Effector memory CD4-positive, alpha-beta T cell (primary cell): ENCODE measurements at regions not wholly inside any gene's neighbourhood (a gene's known extent, or its start where the extent isn't known, plus 50 kb on each side); places are given as distances from the start of the nearest gene placed in this dataset.

ENCODE experiments used
- DNase-seq, 3 donors: peaks; one replicate each; pipeline ENCODE4 v3.0.0-alpha.2; 2020
- H3K27ac ChIP-seq: 2 replicates; pipeline ENCODE4 v1.7.0; 2013; ENCODE audit warnings: mild to moderate bottlenecking, low read length, moderate library complexity; ENCODE audit not compliant: insufficient read depth, poor library complexity, severe bottlenecking
- H3K27me3 ChIP-seq: replicated peaks from 2 replicates; pipeline ENCODE4 v1.7.0; 2013; ENCODE audit warnings: mild to moderate bottlenecking, low read length; ENCODE audit not compliant: insufficient read depth, control insufficient read depth, poor library complexity, severe bottlenecking
- H3K36me3 ChIP-seq: 2 replicates; pipeline ENCODE4 v1.7.0; 2013; ENCODE audit warnings: mild to moderate bottlenecking, low read length, moderate library complexity; ENCODE audit not compliant: control insufficient read depth, insufficient read depth
- H3K4me1 ChIP-seq: 2 replicates; pipeline ENCODE4 v1.7.0; 2013; ENCODE audit warnings: low read length, mild to moderate bottlenecking; ENCODE audit not compliant: control insufficient read depth, insufficient read depth, poor library complexity, severe bottlenecking
- H3K4me3 ChIP-seq: 2 replicates; pipeline ENCODE4 v1.7.0; 2013; ENCODE audit warnings: low read length, low read depth, mild to moderate bottlenecking; ENCODE audit not compliant: insufficient read depth, poor library complexity, severe bottlenecking
- H3K9me3 ChIP-seq: 2 replicates; pipeline ENCODE4 v1.7.0; 2013; ENCODE audit warnings: mild to moderate bottlenecking, low read length, moderate library complexity; ENCODE audit not compliant: control insufficient read depth

DNA sequence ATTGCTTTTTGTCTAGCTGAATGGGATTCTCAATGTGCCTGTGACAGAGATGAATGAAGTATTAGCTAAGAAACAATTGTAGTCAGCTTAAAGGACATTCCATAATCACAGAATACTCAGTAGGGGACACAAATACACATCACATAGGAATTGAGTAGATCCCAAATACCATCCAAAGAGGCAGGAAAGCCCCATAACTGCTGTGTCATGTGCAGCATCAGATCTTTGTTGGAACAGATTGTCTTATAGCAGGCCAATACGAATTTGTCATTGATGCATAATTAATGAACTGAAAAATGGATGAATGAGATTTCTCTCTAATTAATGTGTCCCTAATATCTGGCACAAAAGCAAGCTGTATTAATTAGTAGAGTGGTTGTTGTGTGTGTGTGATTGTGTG, 82.3 kb upstream of the S1PR1 start:
- Histone ChIP-seq H3K9me3 (no peaks in the 10 kb centered on the region), H3K36me3 (no peaks in the 10 kb centered on the region), H3K27me3 (no peaks in the 10 kb centered on the region), H3K4me3 (no peak overlapping the region), H3K4me1 (no peaks in the 10 kb centered on the region), H3K27ac (no peak overlapping the region)
- DNase-seq = no peak

- Histone ChIP-seq H3K27me3 (no peaks in the 10 kb centered on the region), H3K36me3 (no peaks in the 10 kb centered on the region), H3K4me3 (no peak overlapping the region), H3K9me3 (no peaks in the 10 kb centered on the region), H3K27ac (no peak overlapping the region), H3K4me1 (no peaks in the 10 kb centered on the region)
- DNase-seq = no peak
Observed at GRCh38 chr1:101153692-101154091, 83.1 kb upstream of the S1PR1 start.

GRCh38 chr1:101152633-101153032, 84.2 kb upstream of the S1PR1 start:
- Histone ChIP-seq H3K9me3 (no peaks in the 10 kb centered on the region), H3K36me3 (no peaks in the 10 kb centered on the region), H3K4me3 (no peak overlapping the region), H3K27ac (no peak overlapping the region), H3K4me1 (no peaks in the 10 kb centered on the region), H3K27me3 (no peaks in the 10 kb centered on the region)
- no peak for DNase-seq

GRCh38 chr1:101151286-101151685, 85.5 kb upstream of the S1PR1 start:
- Histone ChIP-seq H3K36me3 (no peaks in the 10 kb centered on the region), H3K27me3 (no peaks in the 10 kb centered on the region), H3K4me3 (no peak overlapping the region), H3K9me3 (no peaks in the 10 kb centered on the region), H3K27ac (no peak overlapping the region), H3K4me1 (no peaks in the 10 kb centered on the region)
- no peak for DNase-seq

DNA sequence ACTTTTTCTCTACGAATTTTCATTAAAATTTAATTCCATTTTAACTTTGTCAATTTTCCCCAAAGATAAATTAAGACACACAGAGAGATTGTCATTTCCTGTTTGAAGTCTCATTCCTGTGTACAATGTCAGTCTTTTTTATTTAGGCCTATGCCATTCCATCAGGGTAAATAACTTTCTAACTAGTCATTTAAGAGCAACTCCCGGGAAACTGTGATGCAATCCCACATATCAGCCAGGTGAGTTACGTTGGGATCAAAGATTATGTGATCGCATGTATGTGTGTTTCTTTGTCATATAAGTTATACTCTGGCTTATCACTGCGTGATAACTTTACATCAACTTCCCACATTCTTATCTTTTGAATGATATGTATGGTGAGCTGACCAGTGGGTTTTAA, 86.1 kb upstream of the S1PR1 start:
- H3K4me3 ChIP-seq = no peak overlapping the region
- no peaks in the 10 kb centered on the region for H3K36me3 ChIP-seq
- H3K9me3 ChIP-seq = no peaks in the 10 kb centered on the region
- no peaks in the 10 kb centered on the region for H3K27me3 ChIP-seq
- no peaks in the 10 kb centered on the region for H3K4me1 ChIP-seq
- H3K27ac ChIP-seq = no peak overlapping the region
- DNase-seq = no peak

- no peak overlapping the region for H3K4me3 ChIP-seq
- no peak for DNase-seq
- no peaks in the 10 kb centered on the region for H3K4me1 ChIP-seq
- no peaks in the 10 kb centered on the region for H3K27me3 ChIP-seq
- no peaks in the 10 kb centered on the region for H3K36me3 ChIP-seq
- H3K27ac ChIP-seq = no peak overlapping the region
- no peaks in the 10 kb centered on the region for H3K9me3 ChIP-seq
Observed at GRCh38 chr1:101150266-101150665, 86.6 kb upstream of the S1PR1 start.

GRCh38 chr1:101148980-101149379, 87.8 kb upstream of the S1PR1 start:
- Histone ChIP-seq H3K27ac (no peak overlapping the region), H3K9me3 (no peaks in the 10 kb centered on the region), H3K36me3 (no peaks in the 10 kb centered on the region), H3K4me3 (no peak overlapping the region), H3K4me1 (no peaks in the 10 kb centered on the region), H3K27me3 (no peaks in the 10 kb centered on the region)
- DNase-seq = no peak

GRCh38 chr1:101147381-101147780, 89.4 kb upstream of the S1PR1 start:
- Histone ChIP-seq H3K27ac (no peak overlapping the region), H3K27me3 (no peaks in the 10 kb centered on the region), H3K4me3 (no peak overlapping the region), H3K36me3 (no peaks in the 10 kb centered on the region), H3K9me3 (no peaks in the 10 kb centered on the region), H3K4me1 (no peaks in the 10 kb centered on the region)
- DNase-seq = no peak

DNA sequence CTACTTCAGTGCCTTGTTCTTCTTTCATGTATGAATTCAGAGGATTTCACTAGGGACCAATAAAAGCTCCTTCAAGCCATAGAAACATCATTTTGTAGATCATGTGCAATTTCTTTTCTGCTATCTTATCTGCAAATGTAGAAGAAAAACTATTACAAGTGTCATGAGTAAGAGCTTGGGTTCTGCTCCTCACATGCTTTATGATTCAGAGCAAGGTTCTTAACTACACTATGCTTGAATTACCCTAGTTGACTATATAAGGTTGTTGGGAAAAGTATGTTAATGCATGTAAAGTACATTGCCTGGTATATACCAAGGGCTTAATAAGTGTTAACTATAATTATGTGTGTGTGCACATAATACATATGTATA, 91.4 kb upstream of the S1PR1 start:
- no peaks in the 10 kb centered on the region for H3K9me3 ChIP-seq
- no peaks in the 10 kb centered on the region for H3K4me1 ChIP-seq
- H3K27me3 ChIP-seq = no peaks in the 10 kb centered on the region
- H3K36me3 ChIP-seq = no peaks in the 10 kb centered on the region
- H3K27ac ChIP-seq = no peak overlapping the region
- no peak overlapping the region for H3K4me3 ChIP-seq
- DNase-seq = no peak

GRCh38 chr1:101144671-101145448, 92.0 kb upstream of the S1PR1 start:
- H3K36me3 ChIP-seq = no peaks in the 10 kb centered on the region
- H3K4me1 ChIP-seq = no peaks in the 10 kb centered on the region
- DNase-seq = no peak
- H3K4me3 ChIP-seq = no peak overlapping the region
- no peak overlapping the region for H3K27ac ChIP-seq
- H3K9me3 ChIP-seq = no peaks in the 10 kb centered on the region
- H3K27me3 ChIP-seq = no peaks in the 10 kb centered on the region
